Uterus (tissue), 2 donors: ENCODE measurements at regions not wholly inside any gene's neighbourhood (a gene's known extent, or its start where the extent isn't known, plus 50 kb on each side); places are given as distances from the start of the nearest gene placed in this dataset.

Experiments
- POLR2A ChIP-seq, 2 donors: fragments of 450-650 bp; IDR thresholded peaks; one replicate each; pipeline ENCODE4 v1.6.1; 2016; ENCODE audit warnings: antibody characterized with exemption in 2 of 2, mild to moderate bottlenecking in 1 of 2, moderate library complexity in 1 of 2
- TF ChIP-seq, protein P1 (sequence below), 4 experiments: fragments of 200-600 bp in 2 of 4; fragments of 450-650 bp in 2 of 4; sonication (generic) in 2 of 4; IDR thresholded peaks; one replicate each; pipeline ENCODE4 v1.5.1; 2016 to 2019; ENCODE audit warnings: antibody characterized with exemption in 4 of 4, mild to moderate bottlenecking in 2 of 4, moderate library complexity in 1 of 4

DNA sequence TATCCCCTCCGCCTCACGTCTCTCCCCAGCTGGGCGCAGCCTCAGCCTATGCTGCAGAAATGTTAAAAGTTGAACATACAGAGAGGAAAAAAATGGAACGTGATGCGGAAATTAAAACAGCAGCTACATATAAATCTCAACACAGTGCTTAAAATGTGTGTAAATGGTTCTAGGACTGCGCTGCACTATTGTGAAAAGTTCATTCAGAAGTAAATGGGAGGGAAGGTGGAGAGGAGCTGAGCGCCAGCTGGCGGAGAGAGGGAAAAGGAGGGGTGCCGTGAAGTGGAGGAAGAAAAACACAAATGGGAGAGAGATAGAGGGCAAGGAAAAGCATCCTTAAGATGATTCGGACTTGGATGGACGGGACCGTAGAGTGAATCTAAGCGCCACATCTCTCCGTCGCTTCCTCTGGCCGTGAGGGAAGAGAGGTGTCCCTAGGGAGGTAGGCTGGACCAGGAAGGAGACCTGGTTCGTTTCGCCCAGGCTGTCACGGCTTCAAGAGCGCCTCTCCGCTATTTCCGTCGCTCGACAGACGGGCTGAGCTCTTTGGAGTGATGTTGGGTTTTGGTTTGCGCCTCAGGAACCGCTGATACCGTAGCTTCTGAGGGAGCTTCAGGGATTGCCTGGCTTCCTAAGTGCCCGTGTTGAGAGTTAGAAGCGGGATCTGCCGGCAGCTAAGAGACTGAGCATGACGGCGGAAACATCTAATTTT lies 113.7 kb downstream of the TRIM27 start:
- TF ChIP-seq, protein P1, sequence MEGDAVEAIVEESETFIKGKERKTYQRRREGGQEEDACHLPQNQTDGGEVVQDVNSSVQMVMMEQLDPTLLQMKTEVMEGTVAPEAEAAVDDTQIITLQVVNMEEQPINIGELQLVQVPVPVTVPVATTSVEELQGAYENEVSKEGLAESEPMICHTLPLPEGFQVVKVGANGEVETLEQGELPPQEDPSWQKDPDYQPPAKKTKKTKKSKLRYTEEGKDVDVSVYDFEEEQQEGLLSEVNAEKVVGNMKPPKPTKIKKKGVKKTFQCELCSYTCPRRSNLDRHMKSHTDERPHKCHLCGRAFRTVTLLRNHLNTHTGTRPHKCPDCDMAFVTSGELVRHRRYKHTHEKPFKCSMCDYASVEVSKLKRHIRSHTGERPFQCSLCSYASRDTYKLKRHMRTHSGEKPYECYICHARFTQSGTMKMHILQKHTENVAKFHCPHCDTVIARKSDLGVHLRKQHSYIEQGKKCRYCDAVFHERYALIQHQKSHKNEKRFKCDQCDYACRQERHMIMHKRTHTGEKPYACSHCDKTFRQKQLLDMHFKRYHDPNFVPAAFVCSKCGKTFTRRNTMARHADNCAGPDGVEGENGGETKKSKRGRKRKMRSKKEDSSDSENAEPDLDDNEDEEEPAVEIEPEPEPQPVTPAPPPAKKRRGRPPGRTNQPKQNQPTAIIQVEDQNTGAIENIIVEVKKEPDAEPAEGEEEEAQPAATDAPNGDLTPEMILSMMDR (IDR thresholded peaks at IDR 0.05) = no peak
- no peak for TF ChIP-seq POLR2A (IDR thresholded peaks at IDR 0.05)
